ENCODE measurements at regions not wholly inside any gene's neighbourhood (a gene's known extent, or its start where the extent isn't known, plus 50 kb on each side); places are given as distances from the start of the nearest gene placed in this dataset.

DNA sequence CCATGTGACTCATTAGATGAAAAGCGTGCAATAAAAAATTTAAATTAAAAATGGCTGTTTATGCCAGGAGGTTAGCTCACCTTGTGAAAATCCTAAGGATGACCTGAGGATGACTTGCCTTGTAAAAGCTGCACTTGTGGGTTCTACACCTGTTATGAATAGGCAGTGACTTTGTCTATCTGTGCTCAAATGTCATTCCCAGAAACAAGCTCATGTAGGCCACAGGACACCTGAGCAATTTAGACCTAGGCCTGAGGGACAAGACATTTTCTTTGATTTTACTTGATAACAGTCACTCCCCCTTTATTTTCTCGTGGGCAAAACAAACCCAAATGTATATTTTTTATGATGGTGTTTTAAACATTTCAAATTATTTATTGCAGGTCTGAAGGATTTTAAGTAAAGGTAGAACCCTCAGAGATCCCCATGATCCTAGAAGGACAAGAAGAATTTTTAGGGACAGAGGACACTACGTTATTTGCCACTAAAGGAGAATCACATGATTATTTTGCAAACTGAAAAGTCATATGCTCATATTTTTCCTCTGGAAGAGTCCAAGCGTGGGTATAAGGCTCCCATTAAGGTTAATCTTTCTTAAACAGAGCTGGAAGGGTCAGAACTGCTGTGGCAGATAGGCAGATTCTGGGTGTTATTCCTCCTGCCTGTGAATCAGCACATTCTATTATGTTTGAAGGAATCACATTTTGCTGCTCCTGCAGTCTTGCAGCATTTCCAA, 277.5 kb upstream of the MAN1A1 start (continued):
- TF ChIP-seq ZEB2 (IDR thresholded peaks at IDR 0.05) (no peak), ZNF57 (CRISPR knock-in tag; IDR thresholded peaks at IDR 0.05) (no peak), RFX1 (IDR thresholded peaks at IDR 0.05) (no peak; the same call in 1 of the 2 replicates), ZNF140 (CRISPR knock-in tag; IDR thresholded peaks at IDR 0.05) (no peak), ZKSCAN3 (CRISPR knock-in tag; IDR thresholded peaks at IDR 0.05) (no peak), TEAD1 (CRISPR knock-in tag; IDR thresholded peaks at IDR 0.05) (peak in 1 of 2 experiments; percentile 70; a peak in 2 of 4 replicates), TFAM (CRISPR knock-in tag; conservative IDR thresholded peaks at IDR 0.05) (no peak), COPS2 (conservative IDR thresholded peaks at IDR 0.05) (no peak), NCOA6 (IDR thresholded peaks at IDR 0.05) (no peak), ZFP36 (IDR thresholded peaks at IDR 0.05; ENCODE audit: low read depth, low read length, partially characterized antibody) (no peak), CCAR2 (IDR thresholded peaks at IDR 0.05; ENCODE audit: low read depth, low read length) (no peak), HNRNPLL (IDR thresholded peaks at IDR 0.05; ENCODE audit: low read depth, low read length, poor library complexity, severe bottlenecking) (no peak), SMARCB1 (IDR thresholded peaks at IDR 0.05; ENCODE audit: insufficient read length, low read depth) (no peak), BRD9 (IDR thresholded peaks at IDR 0.05; ENCODE audit: low read depth, partially characterized antibody) (no peak)
- TF ChIP-seq, protein P1, sequence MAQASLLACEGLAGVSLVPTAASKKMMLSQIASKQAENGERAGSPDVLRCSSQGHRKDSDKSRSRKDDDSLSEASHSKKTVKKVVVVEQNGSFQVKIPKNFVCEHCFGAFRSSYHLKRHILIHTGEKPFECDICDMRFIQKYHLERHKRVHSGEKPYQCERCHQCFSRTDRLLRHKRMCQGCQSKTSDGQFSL (CRISPR knock-in tag; IDR thresholded peaks at IDR 0.05): no peak
- TF ChIP-seq, protein P1 (tag; IDR thresholded peaks at IDR 0.05): no peak
- TF ChIP-seq, protein P2, sequence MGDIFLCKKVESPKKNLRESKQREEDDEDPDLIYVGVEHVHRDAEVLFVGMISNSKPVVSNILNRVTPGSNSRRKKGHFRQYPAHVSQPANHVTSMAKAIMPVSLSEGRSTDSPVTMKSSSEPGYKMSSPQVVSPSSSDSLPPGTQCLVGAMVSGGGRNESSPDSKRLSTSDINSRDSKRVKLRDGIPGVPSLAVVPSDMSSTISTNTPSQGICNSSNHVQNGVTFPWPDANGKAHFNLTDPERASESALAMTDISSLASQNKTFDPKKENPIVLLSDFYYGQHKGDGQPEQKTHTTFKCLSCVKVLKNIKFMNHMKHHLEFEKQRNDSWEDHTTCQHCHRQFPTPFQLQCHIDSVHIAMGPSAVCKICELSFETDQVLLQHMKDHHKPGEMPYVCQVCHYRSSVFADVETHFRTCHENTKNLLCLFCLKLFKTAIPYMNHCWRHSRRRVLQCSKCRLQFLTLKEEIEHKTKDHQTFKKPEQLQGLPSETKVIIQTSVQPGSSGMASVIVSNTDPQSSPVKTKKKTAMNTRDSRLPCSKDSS (IDR thresholded peaks at IDR 0.05; ENCODE audit: low read depth, partially characterized antibody): no peak
- TF ChIP-seq, protein P3, sequence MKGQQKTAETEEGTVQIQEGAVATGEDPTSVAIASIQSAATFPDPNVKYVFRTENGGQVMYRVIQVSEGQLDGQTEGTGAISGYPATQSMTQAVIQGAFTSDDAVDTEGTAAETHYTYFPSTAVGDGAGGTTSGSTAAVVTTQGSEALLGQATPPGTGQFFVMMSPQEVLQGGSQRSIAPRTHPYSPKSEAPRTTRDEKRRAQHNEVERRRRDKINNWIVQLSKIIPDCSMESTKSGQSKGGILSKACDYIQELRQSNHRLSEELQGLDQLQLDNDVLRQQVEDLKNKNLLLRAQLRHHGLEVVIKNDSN (CRISPR knock-in tag; IDR thresholded peaks at IDR 0.05): no peak
- TF ChIP-seq, protein P4, sequence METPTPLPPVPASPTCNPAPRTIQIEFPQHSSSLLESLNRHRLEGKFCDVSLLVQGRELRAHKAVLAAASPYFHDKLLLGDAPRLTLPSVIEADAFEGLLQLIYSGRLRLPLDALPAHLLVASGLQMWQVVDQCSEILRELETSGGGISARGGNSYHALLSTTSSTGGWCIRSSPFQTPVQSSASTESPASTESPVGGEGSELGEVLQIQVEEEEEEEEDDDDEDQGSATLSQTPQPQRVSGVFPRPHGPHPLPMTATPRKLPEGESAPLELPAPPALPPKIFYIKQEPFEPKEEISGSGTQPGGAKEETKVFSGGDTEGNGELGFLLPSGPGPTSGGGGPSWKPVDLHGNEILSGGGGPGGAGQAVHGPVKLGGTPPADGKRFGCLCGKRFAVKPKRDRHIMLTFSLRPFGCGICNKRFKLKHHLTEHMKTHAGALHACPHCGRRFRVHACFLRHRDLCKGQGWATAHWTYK (CRISPR knock-in tag; IDR thresholded peaks at IDR 0.05): no peak
- TF ChIP-seq, protein P5, sequence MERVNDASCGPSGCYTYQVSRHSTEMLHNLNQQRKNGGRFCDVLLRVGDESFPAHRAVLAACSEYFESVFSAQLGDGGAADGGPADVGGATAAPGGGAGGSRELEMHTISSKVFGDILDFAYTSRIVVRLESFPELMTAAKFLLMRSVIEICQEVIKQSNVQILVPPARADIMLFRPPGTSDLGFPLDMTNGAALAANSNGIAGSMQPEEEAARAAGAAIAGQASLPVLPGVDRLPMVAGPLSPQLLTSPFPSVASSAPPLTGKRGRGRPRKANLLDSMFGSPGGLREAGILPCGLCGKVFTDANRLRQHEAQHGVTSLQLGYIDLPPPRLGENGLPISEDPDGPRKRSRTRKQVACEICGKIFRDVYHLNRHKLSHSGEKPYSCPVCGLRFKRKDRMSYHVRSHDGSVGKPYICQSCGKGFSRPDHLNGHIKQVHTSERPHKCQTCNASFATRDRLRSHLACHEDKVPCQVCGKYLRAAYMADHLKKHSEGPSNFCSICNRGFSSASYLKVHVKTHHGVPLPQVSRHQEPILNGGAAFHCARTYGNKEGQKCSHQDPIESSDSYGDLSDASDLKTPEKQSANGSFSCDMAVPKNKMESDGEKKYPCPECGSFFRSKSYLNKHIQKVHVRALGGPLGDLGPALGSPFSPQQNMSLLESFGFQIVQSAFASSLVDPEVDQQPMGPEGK (CRISPR knock-in tag; IDR thresholded peaks at IDR 0.05; ENCODE audit: borderline replicate concordance): no peak
- TF ChIP-seq, protein P6, sequence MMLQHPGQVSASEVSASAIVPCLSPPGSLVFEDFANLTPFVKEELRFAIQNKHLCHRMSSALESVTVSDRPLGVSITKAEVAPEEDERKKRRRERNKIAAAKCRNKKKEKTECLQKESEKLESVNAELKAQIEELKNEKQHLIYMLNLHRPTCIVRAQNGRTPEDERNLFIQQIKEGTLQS (IDR thresholded peaks at IDR 0.05): peak; percentile 35; the same call in 1 of the 2 replicates
- TF ChIP-seq, protein P6 (CRISPR knock-in tag; conservative IDR thresholded peaks at IDR 0.05): no peak
